Liver (tissue), 8 donors: ENCODE measurements at regions not wholly inside any gene's neighbourhood (a gene's known extent, or its start where the extent isn't known, plus 50 kb on each side); places are given as distances from the start of the nearest gene placed in this dataset.

Experiments used
- DNase-seq: peaks from one replicate; pipeline ENCODE4 v3.0.0-alpha.2; 2017; ENCODE audit warnings: low spot score
- H3K27ac ChIP-seq, 2 donors: one replicate each; pipeline ENCODE4 v1.7.0; 2013; ENCODE audit warnings: inconsistent platforms in 2 of 2, low read length in 2 of 2, control low read depth in 1 of 2, low read depth in 1 of 2, mild to moderate bottlenecking in 1 of 2
- H3K27me3 ChIP-seq, 4 donors: one replicate each; pipeline versions ENCODE4 v1.6.1 to v1.7.0; 2013; ENCODE audit warnings: low read length in 3 of 4, inconsistent platforms in 1 of 4, mild to moderate bottlenecking in 1 of 4, moderate library complexity in 1 of 4; ENCODE audit not compliant: control insufficient read depth in 4 of 4, insufficient read depth in 4 of 4
- H3K36me3 ChIP-seq, 4 donors: one replicate each; pipeline versions ENCODE4 v1.6.1 to v1.7.0; 2013; ENCODE audit warnings: low read length in 3 of 4, mild to moderate bottlenecking in 3 of 4, low read depth in 1 of 4, moderate library complexity in 1 of 4; ENCODE audit not compliant: control insufficient read depth in 4 of 4, insufficient read depth in 3 of 4
- H3K4me1 ChIP-seq, 4 donors: one replicate each; pipeline versions ENCODE4 v1.6.1 to v1.7.0; 2013; ENCODE audit warnings: low read length in 3 of 4, mild to moderate bottlenecking in 3 of 4, moderate library complexity in 1 of 4; ENCODE audit not compliant: control insufficient read depth in 4 of 4, insufficient read depth in 4 of 4
- H3K4me3 ChIP-seq, 3 donors: one replicate each; pipeline versions ENCODE4 v1.6.1 to v1.7.0; 2013; ENCODE audit warnings: low read length in 3 of 3, control low read depth in 1 of 3, low read depth in 1 of 3, mild to moderate bottlenecking in 1 of 3
- H3K9ac ChIP-seq, 2 donors: one replicate each; pipeline ENCODE4 v1.7.0; 2013; ENCODE audit warnings: low read length in 2 of 2, mild to moderate bottlenecking in 2 of 2, moderate library complexity in 2 of 2, control low read depth in 1 of 2, low read depth in 1 of 2
- H3K9me3 ChIP-seq, 4 donors: one replicate each; pipeline versions ENCODE4 v1.6.1 to v1.7.0; 2013; ENCODE audit warnings: low read length in 3 of 4; ENCODE audit not compliant: control insufficient read depth in 4 of 4
- ATF3 ChIP-seq: IDR thresholded peaks from 2 replicates; pipeline ENCODE4 v1.6.1; 2016; ENCODE audit warnings: antibody characterized with exemption
- CTCF ChIP-seq: fragments of 150-350 bp; IDR thresholded peaks from 2 replicates; pipeline ENCODE4 v1.5.1; 2017; ENCODE audit warnings: improper control_type of control experiment, low read depth, low read length; ENCODE audit not compliant: missing input control
- EGR1 ChIP-seq, 2 donors: IDR thresholded peaks; 2 replicates each; pipeline ENCODE4 v1.6.1; 2016 to 2018; ENCODE audit warnings: antibody characterized with exemption in 2 of 2, low read depth in 2 of 2
- FOXA1 ChIP-seq: IDR thresholded peaks from 2 replicates; pipeline ENCODE4 v1.6.1; 2016; ENCODE audit warnings: antibody characterized with exemption
- FOXA2 ChIP-seq: IDR thresholded peaks from 2 replicates; pipeline ENCODE4 v1.6.1; 2016; ENCODE audit warnings: antibody characterized with exemption
- GABPA ChIP-seq, 2 donors: IDR thresholded peaks in 1 of 2; conservative IDR thresholded peaks in 1 of 2; 2 replicates each; pipeline ENCODE4 v1.6.1; 2016; ENCODE audit warnings: antibody characterized with exemption in 2 of 2, mild to moderate bottlenecking in 1 of 2, moderate library complexity in 1 of 2
- HNF4G ChIP-seq: IDR thresholded peaks from 2 replicates; pipeline ENCODE4 v1.6.1; 2016; ENCODE audit warnings: antibody characterized with exemption
- JUND ChIP-seq, 2 donors: IDR thresholded peaks; 2 replicates each; pipeline ENCODE4 v1.6.1; 2016; ENCODE audit warnings: antibody characterized with exemption in 2 of 2
- MAX ChIP-seq: IDR thresholded peaks from 2 replicates; pipeline ENCODE4 v1.6.1; 2016; ENCODE audit warnings: antibody characterized with exemption
- NR2F2 ChIP-seq: IDR thresholded peaks from 2 replicates; pipeline ENCODE4 v1.6.1; 2016; ENCODE audit warnings: antibody characterized with exemption
- RAD21 ChIP-seq, 2 donors: IDR thresholded peaks; 2 replicates each; pipeline ENCODE4 v1.6.1; 2016; ENCODE audit warnings: antibody characterized with exemption in 2 of 2, mild to moderate bottlenecking in 2 of 2
- REST ChIP-seq: IDR thresholded peaks from 2 replicates; pipeline ENCODE4 v1.6.1; 2016; ENCODE audit warnings: antibody characterized with exemption, mild to moderate bottlenecking
- SP1 ChIP-seq: IDR thresholded peaks from 2 replicates; pipeline ENCODE4 v1.6.1; 2018; ENCODE audit warnings: antibody characterized with exemption, mild to moderate bottlenecking
- TAF1 ChIP-seq: conservative IDR thresholded peaks from 2 replicates; pipeline ENCODE4 v1.6.1; 2016; ENCODE audit warnings: antibody characterized with exemption, mild to moderate bottlenecking
- ZBTB33 ChIP-seq: IDR thresholded peaks from 2 replicates; pipeline ENCODE4 v1.6.1; 2016; ENCODE audit warnings: antibody characterized with exemption
- WGBS: extraction: QIAGEN DNeasy Blood & Tissue Kit; methylation state at CpG from one replicate; pipeline ENCODE4 v1.1.7; 2013; 5-methylcytosine and 5-hydroxymethylcytosine counted together
- donor health status: healthy.
- donor health status: healthy.
- donor health status: healthy.
- donor health status: healthy.
- donor health status: healthy.

- TF ChIP-seq MAX = no peak
- no peak for TF ChIP-seq ZBTB33
- no peak for TF ChIP-seq TAF1
- TF ChIP-seq FOXA1 = no peak
- TF ChIP-seq GABPA (IDR thresholded peaks at IDR 0.05 in 1 of 2, conservative IDR thresholded peaks at IDR 0.05 in 1 of 2) = no peak
- TF ChIP-seq REST = no peak
- TF ChIP-seq EGR1 (IDR thresholded peaks at IDR 0.05; ENCODE audit: low read depth in 2 of 2) = no peak
- no peak for TF ChIP-seq HNF4G
- no peak for TF ChIP-seq JUND (IDR thresholded peaks at IDR 0.05)
- TF ChIP-seq RAD21 (IDR thresholded peaks at IDR 0.05) = no peak
- TF ChIP-seq NR2F2 = no peak
- no peak for TF ChIP-seq SP1
- 83% methylated on average over 4 of the region's 4 CpGs for WGBS
- Histone ChIP-seq H3K27ac (no peak overlapping the region), H3K4me3 (no peak overlapping the region), H3K9me3 (peaks cover 0 to 7% (median 0%) of the 10 kb centered on the region in 4 donors), H3K36me3 (no peaks in the 10 kb centered on the region), H3K27me3 (no peaks in the 10 kb centered on the region), H3K4me1 (peaks cover 0 to 4% (median 0%) of the 10 kb centered on the region in 4 donors), H3K9ac (no peak overlapping the region)
- DNase-seq = no peak
Observed at GRCh38 chr7:98464558-98464940, 63.7 kb upstream of the BAIAP2L1 start.

GRCh38 chr7:98463837-98464557 lies 63.1 kb upstream of the BAIAP2L1 start:
- WGBS = 80% methylated on average over 9 of the region's 9 CpGs
- Histone ChIP-seq H3K9ac (no peak overlapping the region), H3K4me3 (no peak overlapping the region), H3K9me3 (peaks cover 0 to 2% (median 0%) of the 10 kb centered on the region in 4 donors), H3K36me3 (no peaks in the 10 kb centered on the region), H3K27me3 (no peaks in the 10 kb centered on the region), H3K27ac (no peak overlapping the region), H3K4me1 (peaks cover 0 to 4% (median 0%) of the 10 kb centered on the region in 4 donors)
- no peak for TF ChIP-seq SP1
- no peak for TF ChIP-seq FOXA1
- no peak for TF ChIP-seq MAX
- TF ChIP-seq TAF1 = no peak
- no peak for TF ChIP-seq NR2F2
- no peak for TF ChIP-seq FOXA2
- TF ChIP-seq REST = no peak
- TF ChIP-seq HNF4G = no peak
- TF ChIP-seq JUND (IDR thresholded peaks at IDR 0.05) = no peak
- no peak for TF ChIP-seq CTCF
- TF ChIP-seq ATF3 = no peak
- TF ChIP-seq ZBTB33 = no peak
- no peak for DNase-seq
